GM18870 (cell line): ENCODE measurements at regions not wholly inside any gene's neighbourhood (a gene's known extent, or its start where the extent isn't known, plus 50 kb on each side); places are given as distances from the start of the nearest gene placed in this dataset.

Experiments used
- ATAC-seq: cut with Tn5 transposase; IDR thresholded peaks from one replicate; pipeline ENCODE4 v1.9.1; 2021; ENCODE audit warnings: moderate library complexity; ENCODE audit not compliant: unreplicated experiment

GRCh38 chr7:93016681-93017381 lies 100.9 kb downstream of the SAMD9 start:
- ATAC-seq: no peak

GRCh38 chr7:93015779-93016481 lies 101.8 kb downstream of the SAMD9 start:
- no peak for ATAC-seq

- ATAC-seq: no peak
Observed at GRCh38 chr7:93015101-93015778, 102.5 kb downstream of the SAMD9 start.

GRCh38 chr7:93014410-93014809 lies 103.4 kb downstream of the SAMD9 start:
- ATAC-seq: no peak

GRCh38 chr7:93013446-93014061 lies 104.2 kb downstream of the SAMD9 start:
- no peak for ATAC-seq

- no peak for ATAC-seq
Observed at GRCh38 chr7:93011351-93012294, 106.2 kb downstream of the SAMD9 start.

- ATAC-seq: no peak
Observed at GRCh38 chr7:93008833-93009232, 108.9 kb downstream of the SAMD9 start.

- ATAC-seq: no peak
Observed at GRCh38 chr7:93006480-93007095, 111.2 kb downstream of the SAMD9 start.

- no peak for ATAC-seq
Observed at GRCh38 chr7:93004906-93005305, 112.9 kb downstream of the SAMD9 start.

GRCh38 chr7:92997719-92998118 lies 120.1 kb downstream of the SAMD9 start:
- no peak for ATAC-seq

GRCh38 chr7:92997152-92997551 lies 120.6 kb downstream of the SAMD9 start:
- no peak for ATAC-seq

- no peak for ATAC-seq
Observed at GRCh38 chr7:92994901-92995300, 122.9 kb downstream of the SAMD9 start.

GRCh38 chr7:92992932-92993331 lies 124.8 kb downstream of the SAMD9 start:
- no peak for ATAC-seq

GRCh38 chr7:92992483-92992882 lies 125.3 kb downstream of the SAMD9 start:
- no peak for ATAC-seq

- ATAC-seq: no peak
Observed at GRCh38 chr7:92991190-92991589, 126.6 kb downstream of the SAMD9 start.

- ATAC-seq: no peak
Observed at GRCh38 chr7:92988941-92989545, 128.7 kb downstream of the SAMD9 start.

- ATAC-seq: no peak
Observed at GRCh38 chr7:92988051-92988450, 129.7 kb downstream of the SAMD9 start.

- no peak for ATAC-seq
Observed at GRCh38 chr7:92987538-92987937, 130.2 kb downstream of the SAMD9 start.

- no peak for ATAC-seq
Observed at GRCh38 chr7:92987095-92987494, 130.7 kb downstream of the SAMD9 start.

- ATAC-seq: no peak
Observed at GRCh38 chr7:92982928-92983327, 134.9 kb downstream of the SAMD9 start.
